ENCODE measurements at regions not wholly inside any gene's neighbourhood (a gene's known extent, or its start where the extent isn't known, plus 50 kb on each side); places are given as distances from the start of the nearest gene placed in this dataset.

GRCh38 chr14:98404811-98405210 lies 867.2 kb downstream of the BCL11B start:
- H3K36me3 ChIP-seq (ENCODE audit: control insufficient read depth, insufficient read depth, low read length), result no peaks in the 10 kb centered on the region
- TF ChIP-seq, protein P1, sequence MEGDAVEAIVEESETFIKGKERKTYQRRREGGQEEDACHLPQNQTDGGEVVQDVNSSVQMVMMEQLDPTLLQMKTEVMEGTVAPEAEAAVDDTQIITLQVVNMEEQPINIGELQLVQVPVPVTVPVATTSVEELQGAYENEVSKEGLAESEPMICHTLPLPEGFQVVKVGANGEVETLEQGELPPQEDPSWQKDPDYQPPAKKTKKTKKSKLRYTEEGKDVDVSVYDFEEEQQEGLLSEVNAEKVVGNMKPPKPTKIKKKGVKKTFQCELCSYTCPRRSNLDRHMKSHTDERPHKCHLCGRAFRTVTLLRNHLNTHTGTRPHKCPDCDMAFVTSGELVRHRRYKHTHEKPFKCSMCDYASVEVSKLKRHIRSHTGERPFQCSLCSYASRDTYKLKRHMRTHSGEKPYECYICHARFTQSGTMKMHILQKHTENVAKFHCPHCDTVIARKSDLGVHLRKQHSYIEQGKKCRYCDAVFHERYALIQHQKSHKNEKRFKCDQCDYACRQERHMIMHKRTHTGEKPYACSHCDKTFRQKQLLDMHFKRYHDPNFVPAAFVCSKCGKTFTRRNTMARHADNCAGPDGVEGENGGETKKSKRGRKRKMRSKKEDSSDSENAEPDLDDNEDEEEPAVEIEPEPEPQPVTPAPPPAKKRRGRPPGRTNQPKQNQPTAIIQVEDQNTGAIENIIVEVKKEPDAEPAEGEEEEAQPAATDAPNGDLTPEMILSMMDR (IDR thresholded peaks at IDR 0.05; ENCODE audit: insufficient read depth, low read length, poor library complexity, severe bottlenecking), result no peak
- no peak for DNase-seq (ENCODE audit: extremely low read depth, insufficient read length)
- H3K4me3 ChIP-seq (replicated peaks; ENCODE audit: low read depth, low read length), result no peak overlapping the region
- no peaks in the 10 kb centered on the region for H3K27me3 ChIP-seq (replicated peaks; ENCODE audit: control insufficient read depth, insufficient read depth, low read length)

- Histone ChIP-seq H3K4me3 (replicated peaks; ENCODE audit: low read depth, low read length) (no peak overlapping the region), H3K36me3 (ENCODE audit: control insufficient read depth, insufficient read depth, low read length) (no peaks in the 10 kb centered on the region), H3K27me3 (replicated peaks; ENCODE audit: control insufficient read depth, insufficient read depth, low read length) (no peaks in the 10 kb centered on the region)
- no peak for DNase-seq (ENCODE audit: extremely low read depth, insufficient read length)
- TF ChIP-seq, protein P1 (IDR thresholded peaks at IDR 0.05; ENCODE audit: insufficient read depth, low read length, poor library complexity, severe bottlenecking), result no peak
These were observed 863.9 kb downstream of the BCL11B start for GRCh38 chr14:98408024-98408555.

- no peaks in the 10 kb centered on the region for H3K36me3 ChIP-seq (ENCODE audit: control insufficient read depth, insufficient read depth, low read length)
- no peak for DNase-seq (ENCODE audit: extremely low read depth, insufficient read length)
- H3K27me3 ChIP-seq (replicated peaks; ENCODE audit: control insufficient read depth, insufficient read depth, low read length), result no peaks in the 10 kb centered on the region
- TF ChIP-seq, protein P1 (IDR thresholded peaks at IDR 0.05; ENCODE audit: insufficient read depth, low read length, poor library complexity, severe bottlenecking), result no peak
- H3K4me3 ChIP-seq (replicated peaks; ENCODE audit: low read depth, low read length), result no peak overlapping the region
These were observed 863.3 kb downstream of the BCL11B start for GRCh38 chr14:98408713-98409112.

DNA sequence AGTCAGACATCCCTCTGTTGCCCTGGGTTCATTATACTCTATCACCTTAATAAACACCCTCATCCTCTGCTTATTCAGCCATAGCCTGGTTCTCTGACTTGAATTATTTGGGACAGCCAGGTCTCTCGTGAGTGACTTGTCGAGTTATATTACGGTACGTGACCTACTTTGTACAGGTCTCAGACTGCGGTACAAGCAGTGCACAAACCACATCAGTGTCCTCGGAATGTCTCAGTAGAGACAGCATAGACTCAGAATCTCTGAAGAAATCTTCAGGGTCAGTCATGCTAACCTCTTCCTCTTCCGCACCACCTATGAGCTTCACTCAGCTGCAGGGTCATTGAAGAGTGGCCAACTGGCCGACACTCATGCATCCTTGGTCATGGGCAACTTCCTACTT lies 860.8 kb downstream of the BCL11B start:
- TF ChIP-seq, protein P1 (IDR thresholded peaks at IDR 0.05; ENCODE audit: insufficient read depth, low read length, poor library complexity, severe bottlenecking), result no peak
- Histone ChIP-seq H3K36me3 (ENCODE audit: control insufficient read depth, insufficient read depth, low read length) (no peaks in the 10 kb centered on the region), H3K4me3 (replicated peaks; ENCODE audit: low read depth, low read length) (no peak overlapping the region), H3K27me3 (replicated peaks; ENCODE audit: control insufficient read depth, insufficient read depth, low read length) (no peaks in the 10 kb centered on the region)
- DNase-seq (ENCODE audit: extremely low read depth, insufficient read length), result no peak

DNA sequence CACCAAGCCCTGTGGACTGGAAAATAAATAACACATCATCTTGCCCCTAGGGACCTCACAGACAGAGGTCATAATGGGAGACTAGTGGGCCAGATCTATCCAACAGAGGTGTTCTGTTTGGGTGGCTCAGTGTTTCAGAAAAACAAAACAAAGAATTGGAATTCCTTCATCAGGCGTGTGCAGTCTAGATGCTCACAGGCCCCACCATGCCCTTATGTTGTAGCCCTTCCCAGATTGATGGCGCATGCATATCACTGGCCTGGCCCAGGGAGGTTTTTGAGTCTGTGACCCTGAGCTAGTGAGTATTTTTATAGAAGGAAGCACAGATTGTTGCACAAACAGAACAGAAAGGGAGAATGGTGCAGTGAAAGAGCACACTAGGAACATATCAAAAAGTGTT lies 859.6 kb downstream of the BCL11B start:
- TF ChIP-seq, protein P1 (IDR thresholded peaks at IDR 0.05; ENCODE audit: insufficient read depth, low read length, poor library complexity, severe bottlenecking), result no peak
- Histone ChIP-seq H3K36me3 (ENCODE audit: control insufficient read depth, insufficient read depth, low read length) (no peaks in the 10 kb centered on the region), H3K27me3 (replicated peaks; ENCODE audit: control insufficient read depth, insufficient read depth, low read length) (no peaks in the 10 kb centered on the region), H3K4me3 (replicated peaks; ENCODE audit: low read depth, low read length) (no peak overlapping the region)
- no peak for DNase-seq (ENCODE audit: extremely low read depth, insufficient read length)

GRCh38 chr14:98415766-98416165 lies 856.2 kb downstream of the BCL11B start:
- no peaks in the 10 kb centered on the region for H3K27me3 ChIP-seq (replicated peaks; ENCODE audit: control insufficient read depth, insufficient read depth, low read length)
- DNase-seq (ENCODE audit: extremely low read depth, insufficient read length), result no peak
- H3K36me3 ChIP-seq (ENCODE audit: control insufficient read depth, insufficient read depth, low read length), result no peaks in the 10 kb centered on the region
- TF ChIP-seq, protein P1 (IDR thresholded peaks at IDR 0.05; ENCODE audit: insufficient read depth, low read length, poor library complexity, severe bottlenecking), result no peak
- no peak overlapping the region for H3K4me3 ChIP-seq (replicated peaks; ENCODE audit: low read depth, low read length)

Measured in GM06990 (cell line).